ENCODE measurements at regions not wholly inside any gene's neighbourhood (a gene's known extent, or its start where the extent isn't known, plus 50 kb on each side); places are given as distances from the start of the nearest gene placed in this dataset.

DNA sequence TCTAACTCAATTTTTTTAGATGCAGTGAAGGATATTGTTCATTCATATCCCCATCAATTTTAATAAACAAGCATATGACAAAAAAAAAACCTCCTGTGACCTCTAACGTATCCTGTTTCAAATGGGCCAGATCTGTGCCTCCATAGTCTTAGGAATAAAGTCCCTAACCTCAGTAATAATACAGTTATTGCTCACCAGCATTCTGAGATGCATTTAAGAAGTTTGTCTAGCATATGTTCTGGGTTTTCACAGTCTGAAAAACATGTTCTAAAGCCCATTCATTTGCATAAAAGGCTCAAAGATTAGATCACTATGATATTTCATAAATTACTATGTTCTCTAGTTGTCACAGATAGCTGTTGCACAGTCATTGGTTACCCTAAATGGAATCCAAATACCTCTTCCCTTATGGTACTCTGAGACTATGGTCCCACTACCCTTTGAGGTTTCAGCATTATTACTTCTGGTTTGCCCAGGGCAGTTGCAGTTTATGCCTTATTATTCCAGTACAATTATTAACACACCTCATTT, 190.1 kb downstream of the ZIC4 start:
- WGBS, 2 donors: 65 to 68% methylated on average over 1 of the region's 1 CpG
- TF ChIP-seq, protein P1, sequence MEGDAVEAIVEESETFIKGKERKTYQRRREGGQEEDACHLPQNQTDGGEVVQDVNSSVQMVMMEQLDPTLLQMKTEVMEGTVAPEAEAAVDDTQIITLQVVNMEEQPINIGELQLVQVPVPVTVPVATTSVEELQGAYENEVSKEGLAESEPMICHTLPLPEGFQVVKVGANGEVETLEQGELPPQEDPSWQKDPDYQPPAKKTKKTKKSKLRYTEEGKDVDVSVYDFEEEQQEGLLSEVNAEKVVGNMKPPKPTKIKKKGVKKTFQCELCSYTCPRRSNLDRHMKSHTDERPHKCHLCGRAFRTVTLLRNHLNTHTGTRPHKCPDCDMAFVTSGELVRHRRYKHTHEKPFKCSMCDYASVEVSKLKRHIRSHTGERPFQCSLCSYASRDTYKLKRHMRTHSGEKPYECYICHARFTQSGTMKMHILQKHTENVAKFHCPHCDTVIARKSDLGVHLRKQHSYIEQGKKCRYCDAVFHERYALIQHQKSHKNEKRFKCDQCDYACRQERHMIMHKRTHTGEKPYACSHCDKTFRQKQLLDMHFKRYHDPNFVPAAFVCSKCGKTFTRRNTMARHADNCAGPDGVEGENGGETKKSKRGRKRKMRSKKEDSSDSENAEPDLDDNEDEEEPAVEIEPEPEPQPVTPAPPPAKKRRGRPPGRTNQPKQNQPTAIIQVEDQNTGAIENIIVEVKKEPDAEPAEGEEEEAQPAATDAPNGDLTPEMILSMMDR (IDR thresholded peaks at IDR 0.05): no peak
- no peak for TF ChIP-seq POLR2A (IDR thresholded peaks at IDR 0.05)
- no peak overlapping the region for H3K27ac ChIP-seq
- intact Hi-C loops (cut with DNase I): no loop called here
- H3K9me3 ChIP-seq: no peaks in the 10 kb centered on the region
- H3K4me1 ChIP-seq: no peaks in the 10 kb centered on the region
- no peak for DNase-seq
- H3K4me3 ChIP-seq (replicated peaks in 1 of 3): no peak overlapping the region
- H3K27me3 ChIP-seq: no peaks in the 10 kb centered on the region
- H3K36me3 ChIP-seq: no peaks in the 10 kb centered on the region

DNA sequence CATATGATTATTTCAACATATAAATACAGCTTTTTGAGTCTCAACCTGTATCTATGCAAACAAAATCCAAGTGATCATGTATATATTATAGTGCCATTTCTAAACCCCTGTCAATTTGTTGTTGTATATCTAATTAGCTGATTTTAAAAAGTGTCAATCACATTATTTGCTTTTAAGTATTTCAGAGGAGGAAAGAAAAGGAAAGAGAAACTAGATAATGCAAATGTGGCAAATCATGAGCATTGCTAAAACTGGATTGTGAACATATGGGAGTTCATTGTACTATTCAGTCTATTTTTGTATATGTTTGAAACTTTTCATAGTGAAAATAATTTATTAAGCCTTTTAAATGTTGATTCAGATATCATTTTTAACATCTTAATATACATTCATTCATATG, 190.7 kb downstream of the ZIC4 start:
- no peaks in the 10 kb centered on the region for H3K36me3 ChIP-seq
- TF ChIP-seq, protein P1 (IDR thresholded peaks at IDR 0.05): no peak
- TF ChIP-seq POLR2A (IDR thresholded peaks at IDR 0.05): no peak
- no peaks in the 10 kb centered on the region for H3K4me1 ChIP-seq
- H3K27ac ChIP-seq: no peak overlapping the region
- H3K9me3 ChIP-seq: no peaks in the 10 kb centered on the region
- DNase-seq: no peak
- no peaks in the 10 kb centered on the region for H3K27me3 ChIP-seq
- intact Hi-C loops (cut with DNase I): no loop called here
- H3K4me3 ChIP-seq (replicated peaks in 1 of 3): no peak overlapping the region

DNA sequence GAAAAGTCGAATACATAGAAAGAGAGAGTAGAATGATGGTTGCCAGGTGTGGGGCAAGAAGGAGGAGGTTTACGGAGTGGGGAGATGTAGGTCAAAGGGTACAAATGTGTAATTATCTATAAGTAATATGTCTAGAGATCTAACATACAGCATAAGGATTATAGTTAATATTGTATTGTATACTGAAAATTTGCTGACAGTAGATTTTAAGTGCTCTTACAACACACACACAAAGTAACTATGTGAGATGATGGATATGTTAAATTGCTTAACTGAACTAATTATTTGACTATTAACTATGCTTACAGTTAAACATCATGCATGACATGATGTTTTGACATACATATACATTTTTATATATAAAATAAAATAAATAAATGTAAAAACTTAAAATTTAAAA, 192.7 kb downstream of the ZIC4 start:
- Histone ChIP-seq H3K4me1 (no peaks in the 10 kb centered on the region), H3K9me3 (no peaks in the 10 kb centered on the region), H3K27me3 (no peaks in the 10 kb centered on the region), H3K36me3 (no peaks in the 10 kb centered on the region), H3K27ac (no peak overlapping the region), H3K4me3 (replicated peaks in 1 of 3) (no peak overlapping the region)
- TF ChIP-seq POLR2A (IDR thresholded peaks at IDR 0.05): no peak
- TF ChIP-seq, protein P1 (IDR thresholded peaks at IDR 0.05): no peak
- WGBS, 2 donors: 93 to 94% methylated on average over 2 of the region's 2 CpGs
- intact Hi-C loops (cut with DNase I): no loop called here
- DNase-seq: no peak

DNA sequence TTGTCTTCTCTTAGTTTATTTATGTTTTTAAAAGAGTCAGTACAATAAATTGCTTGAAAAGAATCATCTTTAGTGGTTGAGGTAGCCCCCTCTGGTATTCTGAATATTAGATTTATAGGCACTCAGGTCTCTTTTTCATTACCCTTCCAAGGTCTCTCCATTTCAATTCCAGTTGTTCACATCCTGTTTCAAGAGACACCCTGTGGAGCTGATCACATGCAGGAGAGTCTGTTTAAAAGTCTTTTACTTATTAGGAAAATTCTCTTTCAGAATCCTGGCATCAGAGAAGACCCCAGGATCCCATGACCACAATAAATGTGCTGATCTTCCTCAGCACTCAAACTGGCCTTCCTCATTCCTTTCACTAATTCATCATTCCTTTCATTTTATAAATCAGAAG, 195.7 kb downstream of the ZIC4 start:
- H3K4me3 ChIP-seq (replicated peaks in 1 of 3): no peak overlapping the region
- no peak overlapping the region for H3K27ac ChIP-seq
- H3K4me1 ChIP-seq: no peaks in the 10 kb centered on the region
- TF ChIP-seq, protein P1 (IDR thresholded peaks at IDR 0.05): no peak
- TF ChIP-seq POLR2A (IDR thresholded peaks at IDR 0.05): no peak
- H3K36me3 ChIP-seq: no peaks in the 10 kb centered on the region
- no peaks in the 10 kb centered on the region for H3K9me3 ChIP-seq
- intact Hi-C loops (cut with DNase I): no loop called here
- DNase-seq: no peak
- no peaks in the 10 kb centered on the region for H3K27me3 ChIP-seq

DNA sequence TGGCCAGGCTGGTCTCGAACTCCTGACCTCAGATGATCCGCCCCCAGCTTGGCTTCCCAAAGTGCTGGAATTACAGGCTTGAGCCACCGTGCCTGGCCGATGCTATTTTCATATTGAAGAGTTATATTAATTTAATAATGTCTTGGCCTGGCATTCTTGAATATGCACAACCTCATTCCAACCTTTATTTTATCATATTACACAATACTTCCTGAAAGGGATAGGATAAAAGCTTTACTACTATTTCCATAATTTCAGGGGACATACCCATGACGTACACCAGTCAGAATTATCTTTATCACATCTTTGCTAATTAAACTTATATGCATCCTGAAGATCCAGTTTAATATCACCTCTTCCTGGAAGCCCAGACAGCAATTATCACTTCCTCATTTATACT, 205.3 kb downstream of the ZIC4 start:
- no peaks in the 10 kb centered on the region for H3K9me3 ChIP-seq
- H3K36me3 ChIP-seq: no peaks in the 10 kb centered on the region
- TF ChIP-seq, protein P1 (IDR thresholded peaks at IDR 0.05): no peak
- TF ChIP-seq POLR2A (IDR thresholded peaks at IDR 0.05): no peak
- WGBS, 2 donors: 87 to 93% methylated on average over 5 of the region's 5 CpGs
- no peak overlapping the region for H3K27ac ChIP-seq
- no peak for DNase-seq
- H3K27me3 ChIP-seq: no peaks in the 10 kb centered on the region
- no peaks in the 10 kb centered on the region for H3K4me1 ChIP-seq
- H3K4me3 ChIP-seq (replicated peaks in 1 of 3): no peak overlapping the region
- intact Hi-C loops (cut with DNase I): no loop called here

All from thyroid gland (tissue), 4 donors.